ENCODE measurements at regions not wholly inside any gene's neighbourhood (a gene's known extent, or its start where the extent isn't known, plus 50 kb on each side); places are given as distances from the start of the nearest gene placed in this dataset.

GRCh38 chr1:186577633-186578032 is 102.6 kb downstream of the PTGS2 start:
- TF ChIP-seq POLR2AphosphoS5 (IDR thresholded peaks at IDR 0.05) (no peak), POLR2A (IDR thresholded peaks at IDR 0.05) (no peak)
- TF ChIP-seq, protein P1, sequence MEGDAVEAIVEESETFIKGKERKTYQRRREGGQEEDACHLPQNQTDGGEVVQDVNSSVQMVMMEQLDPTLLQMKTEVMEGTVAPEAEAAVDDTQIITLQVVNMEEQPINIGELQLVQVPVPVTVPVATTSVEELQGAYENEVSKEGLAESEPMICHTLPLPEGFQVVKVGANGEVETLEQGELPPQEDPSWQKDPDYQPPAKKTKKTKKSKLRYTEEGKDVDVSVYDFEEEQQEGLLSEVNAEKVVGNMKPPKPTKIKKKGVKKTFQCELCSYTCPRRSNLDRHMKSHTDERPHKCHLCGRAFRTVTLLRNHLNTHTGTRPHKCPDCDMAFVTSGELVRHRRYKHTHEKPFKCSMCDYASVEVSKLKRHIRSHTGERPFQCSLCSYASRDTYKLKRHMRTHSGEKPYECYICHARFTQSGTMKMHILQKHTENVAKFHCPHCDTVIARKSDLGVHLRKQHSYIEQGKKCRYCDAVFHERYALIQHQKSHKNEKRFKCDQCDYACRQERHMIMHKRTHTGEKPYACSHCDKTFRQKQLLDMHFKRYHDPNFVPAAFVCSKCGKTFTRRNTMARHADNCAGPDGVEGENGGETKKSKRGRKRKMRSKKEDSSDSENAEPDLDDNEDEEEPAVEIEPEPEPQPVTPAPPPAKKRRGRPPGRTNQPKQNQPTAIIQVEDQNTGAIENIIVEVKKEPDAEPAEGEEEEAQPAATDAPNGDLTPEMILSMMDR (IDR thresholded peaks at IDR 0.05): no peak
